Smooth muscle cell (in vitro differentiated cells): ENCODE measurements at regions not wholly inside any gene's neighbourhood (a gene's known extent, or its start where the extent isn't known, plus 50 kb on each side); places are given as distances from the start of the nearest gene placed in this dataset.

Experiments
- DNase-seq: peaks from one replicate; lab custom pipeline; 2025; ENCODE audit not compliant: unreplicated experiment; lab: John Stamatoyannopoulos, UW
- H2AFZ ChIP-seq: fragments of 200-600 bp; sonication (generic); 2 replicates; pipeline ENCODE4 v1.6.0; 2016; ENCODE audit warnings: antibody characterized with exemption, low read depth, mild to moderate bottlenecking
- H3F3A ChIP-seq: fragments of 200-600 bp; sonication (generic); 2 replicates; pipeline ENCODE4 v1.6.0; 2017; ENCODE audit warnings: antibody characterized with exemption, low read depth
- H3K27ac ChIP-seq: fragments of 200-600 bp; sonication (generic); 2 replicates; pipeline ENCODE4 v1.5.1; 2016; ENCODE audit warnings: low read depth, mild to moderate bottlenecking
- H3K27me3 ChIP-seq: fragments of 200-600 bp; sonication (generic); 2 replicates; pipeline ENCODE4 v1.6.1; 2016; ENCODE audit warnings: low read depth, mild to moderate bottlenecking
- H3K36me3 ChIP-seq: fragments of 200-600 bp; sonication (generic); 2 replicates; pipeline ENCODE4 v1.5.1; 2016; ENCODE audit warnings: low read depth
- H3K4me1 ChIP-seq: fragments of 200-600 bp; sonication (generic); 2 replicates; pipeline ENCODE4 v1.5.1; 2016; ENCODE audit warnings: low read depth
- H3K4me2 ChIP-seq: fragments of 200-600 bp; sonication (generic); 2 replicates; pipeline ENCODE4 v1.6.0; 2016; ENCODE audit warnings: mild to moderate bottlenecking
- H3K4me3 ChIP-seq: fragments of 200-600 bp; sonication (generic); 2 replicates; pipeline ENCODE4 v1.5.1; 2016; ENCODE audit warnings: mild to moderate bottlenecking
- H3K79me2 ChIP-seq: fragments of 200-600 bp; sonication (generic); 2 replicates; pipeline ENCODE4 v1.6.0; 2016; ENCODE audit warnings: low read depth, mild to moderate bottlenecking
- H3K9ac ChIP-seq: fragments of 200-600 bp; sonication (generic); 2 replicates; pipeline ENCODE4 v1.6.0; 2016; ENCODE audit warnings: low read depth
- H3K9me3 ChIP-seq: fragments of 200-600 bp; sonication (generic); replicated peaks from 2 replicates; pipeline ENCODE4 v1.5.1; 2016; ENCODE audit warnings: low read depth
- H4K20me1 ChIP-seq: fragments of 200-600 bp; sonication (generic); 2 replicates; pipeline ENCODE4 v1.6.0; 2016; ENCODE audit warnings: low read depth
- WGBS: methylation state at CpG from one replicate; pipeline ENCODE4 v1.1.7; 2016; ENCODE audit warnings: low lambda C conversion rate; 5-methylcytosine and 5-hydroxymethylcytosine counted together
- TF ChIP-seq, protein P1 (sequence below): fragments of 200-600 bp; sonication (generic); IDR thresholded peaks from 2 replicates; pipeline ENCODE4 v1.5.1; 2017; ENCODE audit warnings: borderline replicate concordance, mild to moderate bottlenecking, antibody characterized with exemption; ENCODE audit not compliant: insufficient read depth, poor library complexity, severe bottlenecking

GRCh38 chr7:155219947-155220769, 77.5 kb upstream of the INSIG1 start:
- no peaks in the 10 kb centered on the region for H3K36me3 ChIP-seq
- DNase-seq, result no peak

DNA sequence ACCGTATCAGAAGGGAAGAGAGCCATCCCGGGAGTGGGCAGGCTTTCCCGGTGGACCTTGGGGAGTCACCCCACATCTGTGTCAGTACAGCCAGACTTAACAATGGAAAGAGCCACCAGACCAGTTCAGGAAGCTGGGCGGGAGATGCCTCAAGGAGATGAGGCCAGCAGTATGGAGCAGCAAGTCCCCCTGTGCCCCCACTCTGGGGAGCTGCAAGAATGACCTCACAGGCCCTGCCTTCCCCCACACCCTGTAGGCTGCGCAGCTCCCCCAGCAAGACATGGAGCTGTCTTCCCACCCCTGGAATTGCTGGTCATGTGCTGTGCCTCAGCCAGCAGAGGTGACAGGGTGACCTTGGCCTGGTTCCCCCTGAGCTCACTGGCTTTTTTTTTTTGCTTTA, 76.8 kb upstream of the INSIG1 start:
- no peaks in the 10 kb centered on the region for H3K79me2 ChIP-seq
- TF ChIP-seq, protein P1, sequence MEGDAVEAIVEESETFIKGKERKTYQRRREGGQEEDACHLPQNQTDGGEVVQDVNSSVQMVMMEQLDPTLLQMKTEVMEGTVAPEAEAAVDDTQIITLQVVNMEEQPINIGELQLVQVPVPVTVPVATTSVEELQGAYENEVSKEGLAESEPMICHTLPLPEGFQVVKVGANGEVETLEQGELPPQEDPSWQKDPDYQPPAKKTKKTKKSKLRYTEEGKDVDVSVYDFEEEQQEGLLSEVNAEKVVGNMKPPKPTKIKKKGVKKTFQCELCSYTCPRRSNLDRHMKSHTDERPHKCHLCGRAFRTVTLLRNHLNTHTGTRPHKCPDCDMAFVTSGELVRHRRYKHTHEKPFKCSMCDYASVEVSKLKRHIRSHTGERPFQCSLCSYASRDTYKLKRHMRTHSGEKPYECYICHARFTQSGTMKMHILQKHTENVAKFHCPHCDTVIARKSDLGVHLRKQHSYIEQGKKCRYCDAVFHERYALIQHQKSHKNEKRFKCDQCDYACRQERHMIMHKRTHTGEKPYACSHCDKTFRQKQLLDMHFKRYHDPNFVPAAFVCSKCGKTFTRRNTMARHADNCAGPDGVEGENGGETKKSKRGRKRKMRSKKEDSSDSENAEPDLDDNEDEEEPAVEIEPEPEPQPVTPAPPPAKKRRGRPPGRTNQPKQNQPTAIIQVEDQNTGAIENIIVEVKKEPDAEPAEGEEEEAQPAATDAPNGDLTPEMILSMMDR, result no peak
- H4K20me1 ChIP-seq, result no peaks in the 10 kb centered on the region
- H3K9ac ChIP-seq, result no peak overlapping the region
- no peaks in the 10 kb centered on the region for H3K36me3 ChIP-seq
- peaks cover 4% of the 10 kb centered on the region for H3K4me1 ChIP-seq
- H3K4me2 ChIP-seq, result no peak overlapping the region
- WGBS, result 95% methylated on average over 5 of the region's 5 CpGs
- no peak overlapping the region for H3K4me3 ChIP-seq
- no peaks in the 10 kb centered on the region for H3K27me3 ChIP-seq
- no peak overlapping the region for H3K27ac ChIP-seq
- H2AFZ ChIP-seq, result no peak overlapping the region
- no peaks in the 10 kb centered on the region for H3F3A ChIP-seq
- no peaks in the 10 kb centered on the region for H3K9me3 ChIP-seq
- DNase-seq, result no peak

More at GRCh38 chr7:155219947-155220769, 77.5 kb upstream of the INSIG1 start:
- WGBS, result 90% methylated on average over 16 of the region's 18 CpGs
- Histone ChIP-seq H3F3A (no peaks in the 10 kb centered on the region), H3K27ac (no peak overlapping the region), H3K9me3 (no peaks in the 10 kb centered on the region), H3K4me3 (no peak overlapping the region), H4K20me1 (no peaks in the 10 kb centered on the region), H3K27me3 (no peaks in the 10 kb centered on the region), H3K9ac (no peak overlapping the region), H2AFZ (no peak overlapping the region), H3K4me2 (no peak overlapping the region), H3K4me1 (peaks cover 4% of the 10 kb centered on the region), H3K79me2 (no peaks in the 10 kb centered on the region)
- TF ChIP-seq, protein P1, result no peak

- H3F3A ChIP-seq, result no peaks in the 10 kb centered on the region
- no peak overlapping the region for H3K9ac ChIP-seq
- TF ChIP-seq, protein P1, result no peak
- H2AFZ ChIP-seq, result no peak overlapping the region
- no peaks in the 10 kb centered on the region for H3K36me3 ChIP-seq
- no peak overlapping the region for H3K4me2 ChIP-seq
- no peaks in the 10 kb centered on the region for H3K27me3 ChIP-seq
- no peaks in the 10 kb centered on the region for H3K9me3 ChIP-seq
- WGBS, result 91% methylated on average over 4 of the region's 4 CpGs
- no peaks in the 10 kb centered on the region for H3K79me2 ChIP-seq
- H3K27ac ChIP-seq, result no peak overlapping the region
- H4K20me1 ChIP-seq, result no peaks in the 10 kb centered on the region
- no peak overlapping the region for H3K4me3 ChIP-seq
- DNase-seq, result no peak
- H3K4me1 ChIP-seq, result peaks cover 4% of the 10 kb centered on the region
These were observed 76.1 kb upstream of the INSIG1 start for GRCh38 chr7:155221547-155221946.

DNA sequence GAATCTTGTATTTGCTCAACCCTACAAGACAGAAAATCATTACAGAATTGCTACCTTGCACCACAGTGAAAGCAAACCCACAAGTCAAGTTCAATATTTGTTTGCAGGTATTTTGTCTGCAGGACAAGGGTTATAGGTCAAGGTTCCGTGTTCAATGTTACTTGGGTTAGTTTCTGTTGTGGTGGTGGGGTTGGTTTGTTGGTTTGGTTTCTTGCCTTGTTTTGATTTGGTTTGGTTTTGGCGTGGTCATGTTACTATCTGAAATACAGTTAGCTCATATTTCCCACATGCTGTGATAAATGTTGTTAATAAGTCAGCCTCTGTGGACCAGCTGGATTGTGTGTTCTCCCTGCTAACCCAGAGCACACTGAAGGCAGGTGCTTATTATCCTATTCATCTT, 75.6 kb upstream of the INSIG1 start:
- no peak overlapping the region for H2AFZ ChIP-seq
- DNase-seq, result no peak
- H3K9me3 ChIP-seq, result no peaks in the 10 kb centered on the region
- H4K20me1 ChIP-seq, result no peaks in the 10 kb centered on the region
- no peaks in the 10 kb centered on the region for H3F3A ChIP-seq
- no peak overlapping the region for H3K4me3 ChIP-seq
- H3K4me2 ChIP-seq, result no peak overlapping the region
- peaks cover 4% of the 10 kb centered on the region for H3K4me1 ChIP-seq
- H3K27ac ChIP-seq, result no peak overlapping the region
- TF ChIP-seq, protein P1, result no peak
- H3K27me3 ChIP-seq, result no peaks in the 10 kb centered on the region
- WGBS, result 96% methylated on average over 2 of the region's 2 CpGs
- no peak overlapping the region for H3K9ac ChIP-seq
- H3K79me2 ChIP-seq, result no peaks in the 10 kb centered on the region
- H3K36me3 ChIP-seq, result no peaks in the 10 kb centered on the region
